Kasumi-1 (cell line): ENCODE measurements at regions not wholly inside any gene's neighbourhood (a gene's known extent, or its start where the extent isn't known, plus 50 kb on each side); places are given as distances from the start of the nearest gene placed in this dataset.
"Not testable (repeated sequence)": the region's sequence is repeated elsewhere in the genome, so short reads cannot be mapped to it uniquely, and the experiment has no call there.

ENCODE experiments used
- DNase-seq, 2 experiments: peaks; one replicate each; lab custom pipeline; 2025; lab: John Stamatoyannopoulos, UW

DNA sequence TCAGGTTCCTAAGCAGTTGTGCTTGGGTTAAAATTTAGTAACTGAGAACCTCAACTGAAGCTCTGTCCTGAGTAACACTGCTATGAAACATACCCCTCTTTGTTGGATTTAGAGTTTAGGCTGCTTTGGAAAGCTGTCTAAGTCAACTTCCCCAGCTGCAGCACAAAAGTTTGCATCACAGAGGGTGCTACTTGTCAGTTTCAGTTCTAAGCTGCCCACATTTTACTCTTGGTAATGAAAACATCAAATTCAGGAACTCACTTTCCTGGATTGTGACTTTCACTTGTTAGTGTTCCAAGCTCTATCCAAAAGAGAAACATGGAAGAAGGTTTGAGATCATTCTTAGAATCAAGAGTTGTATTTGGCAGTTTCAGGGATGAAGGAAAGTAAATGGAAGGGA is 191.7 kb upstream of the NFIA start:
- no peak for DNase-seq

DNA sequence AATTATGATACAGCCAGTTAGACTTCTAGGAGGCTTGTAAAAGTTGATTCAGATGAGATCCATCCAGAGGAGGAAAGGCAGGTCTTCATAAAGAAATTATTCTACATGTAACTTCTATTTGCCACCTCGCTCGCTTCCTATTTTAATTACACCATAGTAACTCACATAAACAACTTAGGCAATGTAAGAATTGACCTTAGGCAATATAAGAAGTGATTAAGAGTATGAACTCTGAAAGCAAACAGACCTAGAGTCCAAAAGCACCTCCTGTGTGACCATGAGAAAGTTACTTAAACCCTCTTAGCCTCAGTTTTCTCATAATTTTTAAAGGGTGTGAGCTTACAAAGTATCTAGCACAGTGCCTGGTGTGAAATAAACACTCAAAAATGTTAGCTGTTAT is 192.7 kb upstream of the NFIA start:
- no peak for DNase-seq

- no peak for DNase-seq
Measured at GRCh38 chr1:60888126-60888525, 194.2 kb upstream of the NFIA start.

- DNase-seq = no peak
Measured at GRCh38 chr1:60886793-60887331, 195.5 kb upstream of the NFIA start.

DNA sequence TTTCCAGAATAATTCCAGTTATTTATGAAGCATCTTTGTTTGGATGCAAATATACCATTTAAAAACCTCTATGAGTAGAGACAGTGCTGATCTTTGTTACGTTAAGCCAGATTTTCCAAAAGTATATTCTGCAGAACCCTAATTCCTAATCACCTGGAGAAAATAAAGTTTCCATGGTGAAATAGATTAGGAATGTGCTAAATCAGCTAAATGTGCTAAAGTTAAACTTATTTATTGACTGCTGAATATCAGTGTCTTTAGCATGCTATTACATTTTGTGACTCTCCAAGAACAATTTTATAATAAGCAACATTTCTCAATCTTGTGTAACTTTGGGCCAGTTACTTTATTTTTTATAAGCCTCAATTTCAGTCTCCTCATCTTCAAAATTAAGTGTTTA is 196.3 kb upstream of the NFIA start:
- DNase-seq = no peak

GRCh38 chr1:60880202-60880601 is 202.2 kb upstream of the NFIA start:
- DNase-seq = no peak

- no peak for DNase-seq
Measured at GRCh38 chr1:60878323-60878722, 204.0 kb upstream of the NFIA start.

DNA sequence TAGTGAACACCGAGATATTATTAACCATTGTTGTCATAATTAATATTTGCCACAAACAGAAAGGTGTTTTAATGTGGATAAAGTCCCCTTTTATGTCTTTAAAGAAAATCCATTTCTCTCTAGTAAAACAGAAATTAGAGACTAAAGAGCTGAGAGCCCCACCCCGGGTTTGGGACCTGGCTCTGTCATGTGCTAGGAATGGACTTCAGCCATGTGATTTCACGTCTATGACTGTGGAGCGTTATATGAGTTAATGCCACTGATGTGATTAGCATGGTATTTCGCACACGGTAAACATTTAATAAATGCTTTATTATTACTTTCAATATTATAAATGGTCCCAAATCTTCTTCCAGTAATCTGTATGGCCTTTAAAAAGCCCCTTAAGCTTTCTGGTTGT is 205.0 kb upstream of the NFIA start:
- DNase-seq = no peak

- DNase-seq = no peak
Measured at GRCh38 chr1:60876952-60877351, 205.4 kb upstream of the NFIA start.

- DNase-seq = no peak
Measured at GRCh38 chr1:60875138-60875537, 207.2 kb upstream of the NFIA start.

DNA sequence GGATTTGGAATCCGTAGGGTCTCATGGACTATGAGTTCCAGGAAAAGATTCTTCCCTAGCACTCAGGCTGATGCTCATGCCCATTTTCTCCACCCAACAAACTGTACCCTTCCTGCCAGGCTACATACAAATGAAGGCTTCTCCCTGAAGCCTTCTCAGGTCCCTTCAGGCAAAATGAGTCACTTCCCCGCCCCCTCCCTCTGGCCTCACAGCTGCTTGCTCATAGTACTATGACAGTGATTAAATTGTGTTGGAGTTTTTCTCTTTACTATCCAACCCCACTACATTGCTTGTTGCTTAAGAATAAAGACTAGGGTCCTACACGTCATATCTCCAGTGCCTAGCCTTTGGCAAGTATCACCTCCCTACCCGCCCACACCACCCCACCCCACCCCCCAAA is 207.6 kb upstream of the NFIA start:
- no peak for DNase-seq

DNA sequence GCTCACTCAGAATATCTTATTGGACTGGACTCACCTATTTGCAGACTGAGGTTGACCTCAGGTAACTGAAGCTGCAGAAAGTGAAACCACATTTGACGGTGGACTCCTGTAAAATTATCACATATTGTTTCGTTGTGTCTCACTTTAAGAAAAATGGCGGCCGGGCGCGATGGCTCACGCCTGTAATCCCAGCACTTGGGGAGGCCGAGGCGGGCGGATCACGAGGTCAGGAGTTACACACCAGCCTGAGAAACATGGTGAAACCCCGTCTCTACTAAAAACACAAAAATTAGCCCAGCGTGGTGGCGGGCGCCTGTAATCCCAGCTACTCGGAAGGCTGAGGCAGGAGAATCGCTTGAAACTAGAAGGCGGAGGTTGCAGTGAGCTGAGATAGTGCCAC is 209.0 kb upstream of the NFIA start:
- not testable (repeated sequence) for DNase-seq

- DNase-seq = no peak
Measured at GRCh38 chr1:60872426-60873054, 209.8 kb upstream of the NFIA start.

DNA sequence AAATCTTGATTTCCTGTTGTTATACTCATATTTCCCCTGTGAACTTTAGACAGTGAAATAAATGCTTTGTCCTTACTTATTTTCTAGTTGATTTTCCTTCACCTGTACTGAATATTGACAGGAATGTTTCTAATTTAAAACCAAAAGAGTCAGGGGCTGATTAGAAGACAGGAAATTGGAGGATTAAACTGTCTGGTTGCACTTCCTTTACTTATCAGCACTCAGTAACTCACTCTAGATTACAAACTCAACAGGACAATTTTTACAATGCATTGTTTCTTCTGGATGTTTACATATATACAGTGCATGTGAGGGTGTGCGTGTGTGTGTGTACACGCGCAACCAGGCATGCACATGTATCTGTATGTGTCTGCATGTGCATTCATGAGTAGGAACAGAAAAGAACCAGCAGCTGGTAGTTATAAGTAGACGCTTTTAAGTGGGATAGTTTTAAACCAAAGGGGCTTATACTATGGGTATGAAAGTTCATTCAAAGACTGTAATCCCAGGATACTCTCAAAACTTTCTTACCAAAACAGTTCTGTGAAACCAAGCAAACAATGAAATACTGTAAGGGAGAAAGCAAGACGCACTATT is 212.0 kb upstream of the NFIA start:
- DNase-seq = no peak

GRCh38 chr1:60868901-60869663 is 213.3 kb upstream of the NFIA start:
- DNase-seq = no peak

DNA sequence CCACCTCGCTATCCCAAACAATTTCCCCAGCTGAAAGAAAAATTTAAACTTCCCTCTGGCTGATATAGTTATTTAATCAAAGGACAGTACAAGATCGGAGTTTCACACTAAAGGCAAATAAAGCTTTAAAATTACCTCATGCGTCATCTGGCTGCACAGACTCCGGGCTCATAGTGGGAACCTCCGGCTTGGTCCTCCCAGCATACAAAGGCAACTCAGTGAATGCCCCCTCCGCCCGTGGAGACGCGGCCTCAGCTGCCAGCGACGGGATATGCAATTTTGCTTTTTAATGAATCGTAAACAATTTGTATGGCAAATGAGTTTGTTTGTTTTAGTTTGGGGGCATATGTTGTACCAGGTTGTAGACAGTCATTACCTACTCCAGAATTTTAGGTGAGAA is 214.6 kb upstream of the NFIA start:
- DNase-seq = no peak

DNA sequence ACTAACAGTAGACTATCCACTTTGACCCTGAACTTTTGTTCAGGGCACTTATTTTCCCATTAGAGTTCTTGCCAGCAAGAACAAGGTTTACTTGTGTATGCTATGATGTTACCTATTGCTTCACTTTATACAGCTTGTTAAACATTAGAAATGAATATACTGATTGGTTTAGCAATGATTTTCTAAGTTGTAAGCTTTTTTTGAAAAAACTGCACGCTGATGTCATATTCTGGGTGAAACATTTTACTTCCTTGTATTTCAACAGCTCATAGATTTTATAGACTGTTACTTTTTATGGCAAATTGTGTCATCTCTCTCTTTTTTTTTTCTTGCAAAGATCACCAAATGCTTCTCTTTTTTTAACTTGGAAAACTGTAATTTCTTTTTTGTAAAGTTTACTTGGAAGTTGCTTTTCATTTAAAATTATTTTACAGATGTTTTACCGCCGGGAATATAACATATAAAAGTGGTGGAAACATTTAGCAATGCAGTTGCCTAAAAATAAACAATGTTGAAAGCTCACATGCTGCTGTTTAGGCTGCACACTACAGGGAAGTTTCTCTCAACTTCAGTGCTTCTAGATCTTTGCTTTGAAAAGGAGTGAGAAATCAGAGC is 215.3 kb upstream of the NFIA start:
- no peak for DNase-seq

- no peak for DNase-seq
Measured at GRCh38 chr1:60866226-60866900, 216.0 kb upstream of the NFIA start.

DNA sequence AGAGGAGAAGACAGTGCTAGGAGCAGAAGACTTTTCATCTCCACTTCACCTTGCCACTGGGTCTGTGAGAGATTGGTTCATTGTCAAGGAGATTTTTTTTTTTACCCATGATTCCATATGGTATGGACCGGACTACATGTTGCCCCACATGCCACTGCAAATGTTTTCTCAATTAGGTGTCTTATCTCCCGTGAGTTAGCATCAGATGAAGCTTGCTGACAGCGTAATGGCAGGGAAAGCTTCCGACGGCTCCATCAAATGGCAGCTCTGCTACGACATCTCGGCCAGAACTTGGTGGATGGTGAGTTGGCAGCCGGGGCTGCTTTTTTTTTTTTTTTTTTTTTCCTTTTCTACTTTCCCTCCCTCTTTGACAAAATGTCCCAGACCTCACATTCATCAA is 217.2 kb upstream of the NFIA start:
- no peak for DNase-seq

- DNase-seq = no peak
Measured at GRCh38 chr1:60864722-60865121, 217.6 kb upstream of the NFIA start.

- DNase-seq = no peak
Measured at GRCh38 chr1:60863131-60863530, 219.2 kb upstream of the NFIA start.

- no peak for DNase-seq
Measured at GRCh38 chr1:60861961-60862567, 220.3 kb upstream of the NFIA start.
